ENCODE measurements at regions not wholly inside any gene's neighbourhood (a gene's known extent, or its start where the extent isn't known, plus 50 kb on each side); places are given as distances from the start of the nearest gene placed in this dataset.

- no peak for TF ChIP-seq CTCF (IDR thresholded peaks at IDR 0.05)
- no peak for TF ChIP-seq POLR2A (IDR thresholded peaks at IDR 0.05)
Observed at GRCh38 chr1:88407248-88407647, 276.8 kb upstream of the PKN2 start.

Data from testis (tissue), 2 donors.